ENCODE measurements at regions not wholly inside any gene's neighbourhood (a gene's known extent, or its start where the extent isn't known, plus 50 kb on each side); places are given as distances from the start of the nearest gene placed in this dataset.

- TF ChIP-seq CTCF (IDR thresholded peaks at IDR 0.05; ENCODE audit: low read depth, low read length, missing input control) (no peak), GABPA (IDR thresholded peaks at IDR 0.05 in 1 of 2, conservative IDR thresholded peaks at IDR 0.05 in 1 of 2) (no peak), RXRA (IDR thresholded peaks at IDR 0.05) (no peak)
These were observed 537.4 kb downstream of the TENT5A start for GRCh38 chr6:81215092-81215432.
